K562 (cell line): ENCODE measurements at regions not wholly inside any gene's neighbourhood (a gene's known extent, or its start where the extent isn't known, plus 50 kb on each side); places are given as distances from the start of the nearest gene placed in this dataset.

Experiments
- ATAC-seq: fragments of 200-7000 bp; cut with Tn5 transposase; 3 replicates; pipeline ENCODE4 v1.9.1; 2020; ENCODE audit warnings: moderate library complexity
- BruUV-seq: library from RNA; stranded (reverse); fragments of 400-500 nt; replicated peaks from 2 replicates; lab custom pipeline; 2021; lab: Mats Ljungman, UMichigan
- CTCF ChIA-PET: fragments of 300-600 bp; formaldehyde crosslinking; extraction: SDS; loops from one replicate; lab custom pipeline; 2021; ENCODE audit warnings: low intra/inter-chr PET ratio; lab: Yijun Ruan, JAX
- POLR2A ChIA-PET: fragments of 300-600, 350-650 bp; sonication (Branson Sonifier 250); formaldehyde crosslinking; extraction: SDS; loops from one replicate; lab custom pipeline; 2021; ENCODE audit warnings: antibody characterized with exemption, inconsistent platforms; lab: Yijun Ruan, JAX
- DNase-seq, 4 experiments: peaks; one replicate each; pipeline versions ENCODE4 v3.0.0 to v3.0.0-alpha.2; 2011 to 2018; ENCODE audit warnings: low spot score in 3 of 4, mixed read lengths in 3 of 4; ENCODE audit errors: extremely low read depth in 1 of 4
- FAIRE-seq: peaks from 2 replicates; lab custom pipeline; 2011; peaks lifted over from hg19 to GRCh38; lab: Jason Lieb, UNC
- H2AFZ ChIP-seq: 2 replicates; pipeline ENCODE4 v1.6.0; 2011; ENCODE audit warnings: low read depth, low read length, control low read depth, inconsistent platforms
- H3K27ac ChIP-seq: fragments of 200-600 bp; 3 replicates; pipeline ENCODE4 v1.8.0; 2011; ENCODE audit warnings: low read depth, mild to moderate bottlenecking, control low read depth, inconsistent platforms, low read length, moderate library complexity, mixed read lengths; ENCODE audit errors: extremely low read depth
- H3K27me3 ChIP-seq, 2 experiments: fragments of 300-600 bp in 1 of 2; 2 replicates in 1 of 2; 3 replicates in 1 of 2; pipeline versions ENCODE4 v1.6.0 to v1.8.0; 2011; ENCODE audit warnings: inconsistent platforms in 2 of 2, low read length in 2 of 2, mild to moderate bottlenecking in 1 of 2, mixed read lengths in 1 of 2, moderate library complexity in 1 of 2; ENCODE audit not compliant: control insufficient read depth in 2 of 2, insufficient read depth in 2 of 2
- H3K36me3 ChIP-seq: fragments of 300-600 bp; 3 replicates; pipeline ENCODE4 v1.8.0; 2011; ENCODE audit warnings: mild to moderate bottlenecking, low read length, inconsistent platforms; ENCODE audit not compliant: control insufficient read depth, insufficient read depth
- H3K4me1 ChIP-seq, 2 experiments: fragments of 200-600 bp in 1 of 2; replicated peaks in 1 of 2; 2 replicates in 1 of 2; 3 replicates in 1 of 2; pipeline versions ENCODE4 v1.5.1 to v1.8.0; 2011; ENCODE audit warnings: inconsistent platforms in 2 of 2, low read length in 2 of 2, mild to moderate bottlenecking in 1 of 2, mixed read lengths in 1 of 2, moderate library complexity in 1 of 2; ENCODE audit not compliant: control insufficient read depth in 2 of 2, insufficient read depth in 2 of 2
- H3K4me2 ChIP-seq: 2 replicates; pipeline ENCODE4 v1.6.1; 2011; ENCODE audit warnings: low read length, control low read depth, inconsistent platforms, mixed read lengths; ENCODE audit not compliant: insufficient read depth
- H3K4me3 ChIP-seq: fragments of 200-600 bp; sonication (generic), shearing (Covaris generic); 2 replicates; pipeline ENCODE4 v1.5.1; 2016; ENCODE audit warnings: control low read depth, inconsistent platforms
- H3K79me2 ChIP-seq: fragments of 200-600 bp; 3 replicates; pipeline ENCODE4 v1.8.0; 2011; ENCODE audit warnings: low read length, inconsistent platforms; ENCODE audit not compliant: control insufficient read depth, insufficient read depth
- H3K9ac ChIP-seq, 2 experiments: 2 replicates each; pipeline versions ENCODE4 v1.6.0 to v1.6.1; 2011; ENCODE audit warnings: low read depth in 2 of 2, low read length in 2 of 2, control low read depth in 1 of 2, inconsistent platforms in 1 of 2, mild to moderate bottlenecking in 1 of 2, mixed read lengths in 1 of 2; ENCODE audit not compliant: insufficient read depth in 1 of 2
- H3K9me1 ChIP-seq: one replicate; pipeline ENCODE4 v1.6.0; 2011; ENCODE audit warnings: inconsistent platforms, mild to moderate bottlenecking, low read length, moderate library complexity; ENCODE audit not compliant: control insufficient read depth, insufficient read depth
- H3K9me3 ChIP-seq: replicated peaks from 2 replicates; pipeline ENCODE4 v1.5.1; 2011; ENCODE audit warnings: low read depth, low read length, inconsistent platforms; ENCODE audit not compliant: control insufficient read depth, insufficient read depth
- H4K20me1 ChIP-seq: replicated peaks from 2 replicates; pipeline ENCODE4 v1.6.1; 2011; ENCODE audit warnings: low read length, inconsistent platforms, mixed read lengths; ENCODE audit not compliant: control insufficient read depth, insufficient read depth
- C11orf30 ChIP-seq: fragments of 450-650 bp; IDR thresholded peaks from 2 replicates; pipeline ENCODE4 v1.6.1; 2016; ENCODE audit warnings: low read depth, mild to moderate bottlenecking
- CSDE1 ChIP-seq, 2 experiments: fragments of 450-650 bp; IDR thresholded peaks; 2 replicates each; pipeline ENCODE4 v1.6.1; 2016; ENCODE audit warnings: mild to moderate bottlenecking in 1 of 2
- FOXK1 ChIP-seq: sonication (generic); formaldehyde crosslinking; IDR thresholded peaks from 2 replicates; pipeline ENCODE4 v1.8.0; 2022; ENCODE audit warnings: missing genetic modification reagents, mild to moderate bottlenecking, borderline replicate concordance
- KLF13 ChIP-seq: fragments of 450-650 bp; IDR thresholded peaks from 2 replicates; pipeline ENCODE4 v1.6.1; 2016; ENCODE audit warnings: missing genetic modification characterization, low read depth, mild to moderate bottlenecking, missing compliant biosample characterization, moderate library complexity, borderline replicate concordance
- MBD1 ChIP-seq: fragments of 250-450 bp; sonication (Bioruptor Pico); IDR thresholded peaks from 2 replicates; pipeline ENCODE4 v1.8.0; 2022; ENCODE audit warnings: inconsistent platforms
- MTA2 ChIP-seq: fragments of 450-650 bp; IDR thresholded peaks from 2 replicates; pipeline ENCODE4 v1.6.1; 2016; ENCODE audit warnings: low read depth
- NR1H2 ChIP-seq: sonication (generic); formaldehyde crosslinking; IDR thresholded peaks from 2 replicates; pipeline ENCODE4 v1.4.0; 2020; ENCODE audit warnings: mild to moderate bottlenecking, missing genetic modification reagents
- TCF7 ChIP-seq: sonication (generic); IDR thresholded peaks from 2 replicates; pipeline ENCODE4 v1.6.1; 2016; ENCODE audit warnings: antibody characterized with exemption, borderline replicate concordance
- ZBED1 ChIP-seq: IDR thresholded peaks from 2 replicates; pipeline ENCODE4 v1.6.1; 2014
- ZNF143 ChIP-seq: sonication (generic); formaldehyde crosslinking; IDR thresholded peaks from 2 replicates; pipeline ENCODE4 v1.9.0; 2022; ENCODE audit warnings: mild to moderate bottlenecking, missing genetic modification reagents
- ZNF174 ChIP-seq: fragments of 250-450 bp; sonication (Bioruptor Pico); IDR thresholded peaks from 2 replicates; pipeline ENCODE4 v1.4.0; 2020; ENCODE audit warnings: mild to moderate bottlenecking
- ZNF707 ChIP-seq: fragments of 250-450 bp; sonication (Bioruptor Pico); conservative IDR thresholded peaks from 2 replicates; pipeline ENCODE4 v1.8.0; 2022; ENCODE audit warnings: inconsistent platforms, mild to moderate bottlenecking, moderate library complexity
- WGBS: fragments of 100-300 bp; shearing (Covaris generic); methylation state at CpG from one replicate; pipeline ENCODE4 v1.1.6; 2016; ENCODE audit warnings: low coverage, mixed read lengths; ENCODE audit not compliant: insufficient coverage; ENCODE audit errors: missing lambda C conversion rate; 5-methylcytosine and 5-hydroxymethylcytosine counted together
- in situ Hi-C: fragments of 300-500 bp; cut with MboI; formaldehyde crosslinking; loops from 4 replicates; pipeline ENCODE4 v1.15.0; 2018; ENCODE audit warnings: inconsistent platforms, mixed read lengths
- intact Hi-C: fragments of 100-400 bp; cut with micrococcal nuclease; formaldehyde crosslinking; loops from 2 replicates; pipeline ENCODE4 v1.14.2; 2022
- TF ChIP-seq, protein P1 (sequence below), 2 experiments: fragments of 150-350 bp in 1 of 2; IDR thresholded peaks; 2 replicates each; pipeline ENCODE4 v1.6.1; 2012 to 2016; ENCODE audit warnings: low read depth in 2 of 2, low read length in 2 of 2, mild to moderate bottlenecking in 1 of 2, moderate library complexity in 1 of 2

DNA sequence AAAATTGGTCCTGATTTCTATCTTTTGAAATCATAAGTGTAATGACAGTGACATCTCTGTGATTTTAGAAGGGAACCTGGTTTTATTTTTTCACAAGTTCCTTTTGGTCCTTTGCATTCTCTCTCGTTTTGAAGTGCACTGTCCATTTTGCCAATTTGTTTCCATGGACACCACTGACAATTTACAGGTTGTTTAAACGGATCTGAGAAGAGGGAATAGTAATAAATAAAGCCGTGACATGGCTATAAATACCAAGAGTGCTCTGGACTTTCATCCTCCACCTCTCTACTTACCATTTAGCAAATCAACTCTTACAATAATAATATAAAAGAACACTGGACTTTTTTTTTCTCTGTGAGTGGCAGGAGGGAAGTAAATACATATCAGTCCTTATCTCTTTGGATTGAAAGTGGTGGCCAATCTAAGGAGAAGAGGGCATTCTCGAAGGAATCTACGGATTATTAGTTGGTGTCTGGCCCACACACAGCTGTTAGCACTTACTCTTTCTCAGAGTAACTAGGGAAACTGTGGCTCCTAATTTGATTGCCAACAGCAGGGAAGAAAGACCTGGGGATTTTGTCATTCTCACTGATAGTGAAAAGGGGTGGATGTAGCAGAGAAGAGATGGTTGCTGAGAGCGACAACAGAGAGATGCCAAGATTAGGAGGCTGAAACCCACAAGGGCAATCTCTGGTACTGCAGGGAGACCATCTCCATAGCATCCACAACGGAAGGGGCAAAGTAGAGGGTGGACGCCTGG, 108.7 kb upstream of the FSHR start:
- DNase-seq (no peak), FAIRE-seq (no peak), ATAC-seq (no peak)
- H3K36me3 ChIP-seq: no peaks in the 10 kb centered on the region
- no peaks in the 10 kb centered on the region for H3K79me2 ChIP-seq
- intact Hi-C loops: no loop called here
- no peaks in the 10 kb centered on the region for H3K27me3 ChIP-seq
- no peaks in the 10 kb centered on the region for H3K4me1 ChIP-seq
- H3K4me2 ChIP-seq: no peak overlapping the region
- no TSS peak for BruUV-seq
- ChIA-PET CTCF (no interaction called here), POLR2A (no interaction called here)
- H3K9ac ChIP-seq: no peak overlapping the region
- H3K9me3 ChIP-seq: no peaks in the 10 kb centered on the region
- no peak overlapping the region for H2AFZ ChIP-seq
- no peak overlapping the region for H3K27ac ChIP-seq
- H3K9me1 ChIP-seq: no peaks in the 10 kb centered on the region
- 2% methylated on average over 8 of the region's 8 CpGs for WGBS
- no peak overlapping the region for H3K4me3 ChIP-seq
- in situ Hi-C loops: no loop called here
- TF ChIP-seq FOXK1 (no peak), TCF7 (no peak), C11orf30 (no peak), MBD1 (CRISPR knock-in tag) (no peak), CSDE1 (IDR thresholded peaks at IDR 0.05) (no peak), ZNF143 (CRISPR knock-in tag) (no peak), MTA2 (no peak), ZNF707 (CRISPR knock-in tag) (no peak), KLF13 (tag) (no peak), ZNF174 (no peak), NR1H2 (CRISPR knock-in tag) (no peak), ZBED1 (no peak)
- TF ChIP-seq, protein P1, sequence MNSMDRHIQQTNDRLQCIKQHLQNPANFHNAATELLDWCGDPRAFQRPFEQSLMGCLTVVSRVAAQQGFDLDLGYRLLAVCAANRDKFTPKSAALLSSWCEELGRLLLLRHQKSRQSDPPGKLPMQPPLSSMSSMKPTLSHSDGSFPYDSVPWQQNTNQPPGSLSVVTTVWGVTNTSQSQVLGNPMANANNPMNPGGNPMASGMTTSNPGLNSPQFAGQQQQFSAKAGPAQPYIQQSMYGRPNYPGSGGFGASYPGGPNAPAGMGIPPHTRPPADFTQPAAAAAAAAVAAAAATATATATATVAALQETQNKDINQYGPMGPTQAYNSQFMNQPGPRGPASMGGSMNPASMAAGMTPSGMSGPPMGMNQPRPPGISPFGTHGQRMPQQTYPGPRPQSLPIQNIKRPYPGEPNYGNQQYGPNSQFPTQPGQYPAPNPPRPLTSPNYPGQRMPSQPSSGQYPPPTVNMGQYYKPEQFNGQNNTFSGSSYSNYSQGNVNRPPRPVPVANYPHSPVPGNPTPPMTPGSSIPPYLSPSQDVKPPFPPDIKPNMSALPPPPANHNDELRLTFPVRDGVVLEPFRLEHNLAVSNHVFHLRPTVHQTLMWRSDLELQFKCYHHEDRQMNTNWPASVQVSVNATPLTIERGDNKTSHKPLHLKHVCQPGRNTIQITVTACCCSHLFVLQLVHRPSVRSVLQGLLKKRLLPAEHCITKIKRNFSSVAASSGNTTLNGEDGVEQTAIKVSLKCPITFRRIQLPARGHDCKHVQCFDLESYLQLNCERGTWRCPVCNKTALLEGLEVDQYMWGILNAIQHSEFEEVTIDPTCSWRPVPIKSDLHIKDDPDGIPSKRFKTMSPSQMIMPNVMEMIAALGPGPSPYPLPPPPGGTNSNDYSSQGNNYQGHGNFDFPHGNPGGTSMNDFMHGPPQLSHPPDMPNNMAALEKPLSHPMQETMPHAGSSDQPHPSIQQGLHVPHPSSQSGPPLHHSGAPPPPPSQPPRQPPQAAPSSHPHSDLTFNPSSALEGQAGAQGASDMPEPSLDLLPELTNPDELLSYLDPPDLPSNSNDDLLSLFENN (IDR thresholded peaks at IDR 0.05; ENCODE audit: low read depth in 2 of 2, low read length in 2 of 2): no peak
- H4K20me1 ChIP-seq: no peaks in the 10 kb centered on the region
